CD14-positive monocyte (primary cell): ENCODE measurements at regions not wholly inside any gene's neighbourhood (a gene's known extent, or its start where the extent isn't known, plus 50 kb on each side); places are given as distances from the start of the nearest gene placed in this dataset.

ENCODE experiments used
- DNase-seq, 3 donors: peaks; one replicate each; pipeline ENCODE4 v3.0.0-alpha.2; 2011 to 2022
- H2AFZ ChIP-seq: 2 replicates; pipeline ENCODE4 v1.6.0; 2012; ENCODE audit warnings: mild to moderate bottlenecking, low read depth, low read length, inconsistent platforms; ENCODE audit not compliant: insufficient read depth, poor library complexity, severe bottlenecking
- H3K27ac ChIP-seq, 2 donors: 1 replicate in 1 of 2; 2 replicates in 1 of 2; pipeline ENCODE4 v1.5.1; 2012 to 2013; ENCODE audit warnings: low read length in 2 of 2, control low read depth in 1 of 2, inconsistent platforms in 1 of 2, low read depth in 1 of 2, mild to moderate bottlenecking in 1 of 2
- H3K27me3 ChIP-seq, 2 donors: one replicate each; pipeline versions ENCODE4 v1.6.0 to v1.6.1; 2011 to 2013; ENCODE audit warnings: low read length in 2 of 2; ENCODE audit not compliant: control insufficient read depth in 2 of 2, insufficient read depth in 2 of 2
- H3K36me3 ChIP-seq, 2 donors: replicated peaks in 1 of 2; 1 replicate in 1 of 2; 2 replicates in 1 of 2; pipeline versions ENCODE4 v1.5.1 to v1.6.1; 2012 to 2013; ENCODE audit warnings: low read length in 2 of 2, control low read depth in 1 of 2, inconsistent platforms in 1 of 2, mild to moderate bottlenecking in 1 of 2; ENCODE audit not compliant: insufficient read depth in 2 of 2, control insufficient read depth in 1 of 2
- H3K4me1 ChIP-seq, 2 donors: 1 replicate in 1 of 2; 2 replicates in 1 of 2; pipeline versions ENCODE4 v1.5.1 to v1.6.1; 2012 to 2013; ENCODE audit warnings: low read length in 2 of 2, control low read depth in 1 of 2, inconsistent platforms in 1 of 2, mild to moderate bottlenecking in 1 of 2, moderate library complexity in 1 of 2; ENCODE audit not compliant: insufficient read depth in 2 of 2, control insufficient read depth in 1 of 2
- H3K4me2 ChIP-seq: replicated peaks from 2 replicates; pipeline ENCODE3; 2012; ENCODE audit warnings: low read length, moderate library complexity, mild to moderate bottlenecking; ENCODE audit not compliant: poor library complexity, severe bottlenecking; ENCODE audit errors: extremely low read depth
- H3K4me3 ChIP-seq, 3 experiments: fragments of 200-600 bp in 1 of 3; sonication (generic) in 1 of 3; replicated peaks in 1 of 3; 1 replicate in 2 of 3; 2 replicates in 1 of 3; pipeline ENCODE4 v1.5.1; 2011 to 2013; ENCODE audit warnings: low read length in 3 of 3, mild to moderate bottlenecking in 3 of 3, control low read depth in 2 of 3, low read depth in 2 of 3, inconsistent platforms in 1 of 3, moderate library complexity in 1 of 3
- H3K79me2 ChIP-seq: 2 replicates; pipeline ENCODE4 v1.6.0; 2012; ENCODE audit warnings: mild to moderate bottlenecking, control low read depth, inconsistent platforms, low read length, moderate library complexity; ENCODE audit not compliant: insufficient read depth
- H3K9ac ChIP-seq: 2 replicates; pipeline ENCODE4 v1.6.0; 2017; ENCODE audit warnings: low read length, mild to moderate bottlenecking; ENCODE audit not compliant: insufficient read depth, poor library complexity, severe bottlenecking
- H3K9me3 ChIP-seq, 2 donors: replicated peaks in 1 of 2; 1 replicate in 1 of 2; 2 replicates in 1 of 2; pipeline versions ENCODE4 v1.5.1 to v1.6.1; 2012 to 2013; ENCODE audit warnings: low read length in 2 of 2, control low read depth in 1 of 2; ENCODE audit not compliant: control insufficient read depth in 1 of 2, insufficient read depth in 1 of 2
- H4K20me1 ChIP-seq: 2 replicates; pipeline ENCODE4 v1.6.0; 2012; ENCODE audit warnings: mild to moderate bottlenecking, low read length, control low read depth, moderate library complexity; ENCODE audit not compliant: insufficient read depth
- H3K27ac Mint-ChIP-seq, 7 donors: one replicate each; pipeline ENCODE4 v1.8.0; 2020; ENCODE audit warnings: mild to moderate bottlenecking in 7 of 7, mixed read lengths in 7 of 7, moderate library complexity in 6 of 7, inconsistent platforms in 2 of 7
- H3K27me3 Mint-ChIP-seq, 3 donors: one replicate each; pipeline ENCODE4 v1.8.0; 2021 to 2022; ENCODE audit warnings: low read depth in 3 of 3, mild to moderate bottlenecking in 3 of 3, mixed read lengths in 3 of 3, moderate library complexity in 3 of 3, inconsistent platforms in 1 of 3
- H3K36me3 Mint-ChIP-seq, 2 donors: one replicate each; pipeline ENCODE4 v1.8.0; 2020; ENCODE audit warnings: mixed read lengths in 2 of 2, inconsistent platforms in 1 of 2, mild to moderate bottlenecking in 1 of 2
- H3K4me1 Mint-ChIP-seq: one replicate; pipeline ENCODE4 v1.8.0; 2020; ENCODE audit warnings: mild to moderate bottlenecking, mixed read lengths
- H3K4me3 Mint-ChIP-seq, 2 donors: one replicate each; pipeline ENCODE4 v1.8.0; 2020; ENCODE audit warnings: mild to moderate bottlenecking in 2 of 2, mixed read lengths in 2 of 2, moderate library complexity in 1 of 2
- H3K9me3 Mint-ChIP-seq, 7 donors: one replicate each; pipeline ENCODE4 v1.8.0; 2020 to 2022; ENCODE audit warnings: mixed read lengths in 7 of 7, mild to moderate bottlenecking in 6 of 7, moderate library complexity in 6 of 7, inconsistent platforms in 2 of 7
- WGBS: methylation state at CpG from one replicate; pipeline ENCODE4 v1.1.5; 2013; ENCODE audit warnings: missing lambda C conversion rate; ENCODE audit not compliant: insufficient coverage; 5-methylcytosine and 5-hydroxymethylcytosine counted together
- intact Hi-C, 2 donors: fragments of 100-400 bp; cut with micrococcal nuclease; formaldehyde crosslinking; loops; one replicate each; pipeline versions ENCODE4 v1.15.0 to v1.15.1; 2023
- TF ChIP-seq, protein P1 (sequence below): fragments of 200-600 bp; IDR thresholded peaks from one replicate; pipeline ENCODE4 v1.8.0; 2022; ENCODE audit warnings: antibody characterized with exemption, mild to moderate bottlenecking

DNA sequence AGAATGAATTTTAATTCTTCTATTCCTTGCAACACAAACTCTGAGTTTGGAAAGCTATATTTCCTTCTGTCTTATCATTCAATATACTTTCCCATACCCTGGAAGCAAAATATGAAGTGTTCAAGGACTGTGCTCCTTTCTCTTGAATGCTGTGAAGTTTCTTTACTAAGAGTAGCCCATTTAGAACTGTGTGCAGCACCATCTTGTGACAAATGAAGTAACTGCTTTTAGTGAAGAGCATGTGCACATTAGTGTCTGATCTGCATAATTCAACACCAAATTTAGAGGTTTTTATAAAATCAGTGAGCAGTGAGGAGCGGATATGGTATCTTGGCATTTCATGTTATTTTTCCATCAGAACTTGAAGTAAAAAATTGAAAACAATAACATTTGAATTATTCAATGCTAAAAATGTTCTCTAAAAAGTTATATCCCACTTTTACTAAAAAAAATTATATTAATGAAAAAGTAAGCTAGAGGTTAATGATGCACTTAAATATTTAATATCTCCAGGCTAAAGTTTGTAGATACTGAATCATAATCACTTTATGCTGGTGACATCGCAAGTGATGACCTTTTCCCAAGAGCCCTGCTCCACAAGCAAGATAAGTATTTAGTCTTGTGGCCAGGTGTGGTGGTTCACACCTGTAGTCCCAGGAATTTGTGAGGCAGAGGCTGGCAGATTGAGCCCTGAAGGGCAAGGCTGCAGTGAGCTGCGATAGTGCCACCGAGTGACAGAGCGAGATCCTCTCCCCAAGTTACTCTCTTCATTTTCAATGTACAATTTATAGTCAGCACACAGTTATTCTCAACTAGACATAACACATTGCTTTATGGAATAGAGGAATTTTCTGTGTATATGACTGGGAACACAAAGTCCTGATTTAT is 108.8 kb upstream of the PCLO start:
- Histone ChIP-seq H3K79me2 (no peaks in the 10 kb centered on the region), H3K36me3 (no peaks in the 10 kb centered on the region), H3K27me3 (no peaks in the 10 kb centered on the region), H2AFZ (no peak overlapping the region), H3K4me3 (no peak overlapping the region), H3K4me1 (no peaks in the 10 kb centered on the region), H3K4me2 (no peak overlapping the region), H3K27ac (no peak overlapping the region), H3K9ac (no peak overlapping the region), H4K20me1 (no peaks in the 10 kb centered on the region), H3K9me3 (no peaks in the 10 kb centered on the region)
- H3K4me1 Mint-ChIP-seq = no peaks in the 10 kb centered on the region
- DNase-seq = no peak
- intact Hi-C loops = no loop called here
- H3K36me3 Mint-ChIP-seq = no peaks in the 10 kb centered on the region
- peaks cover 0 to 1% (median 0%) of the 10 kb centered on the region in 3 donors for H3K27me3 Mint-ChIP-seq
- no CpG with 5 or more reads among the region's 5 CpGs for WGBS
- H3K27ac Mint-ChIP-seq = no peak overlapping the region
- TF ChIP-seq, protein P1, sequence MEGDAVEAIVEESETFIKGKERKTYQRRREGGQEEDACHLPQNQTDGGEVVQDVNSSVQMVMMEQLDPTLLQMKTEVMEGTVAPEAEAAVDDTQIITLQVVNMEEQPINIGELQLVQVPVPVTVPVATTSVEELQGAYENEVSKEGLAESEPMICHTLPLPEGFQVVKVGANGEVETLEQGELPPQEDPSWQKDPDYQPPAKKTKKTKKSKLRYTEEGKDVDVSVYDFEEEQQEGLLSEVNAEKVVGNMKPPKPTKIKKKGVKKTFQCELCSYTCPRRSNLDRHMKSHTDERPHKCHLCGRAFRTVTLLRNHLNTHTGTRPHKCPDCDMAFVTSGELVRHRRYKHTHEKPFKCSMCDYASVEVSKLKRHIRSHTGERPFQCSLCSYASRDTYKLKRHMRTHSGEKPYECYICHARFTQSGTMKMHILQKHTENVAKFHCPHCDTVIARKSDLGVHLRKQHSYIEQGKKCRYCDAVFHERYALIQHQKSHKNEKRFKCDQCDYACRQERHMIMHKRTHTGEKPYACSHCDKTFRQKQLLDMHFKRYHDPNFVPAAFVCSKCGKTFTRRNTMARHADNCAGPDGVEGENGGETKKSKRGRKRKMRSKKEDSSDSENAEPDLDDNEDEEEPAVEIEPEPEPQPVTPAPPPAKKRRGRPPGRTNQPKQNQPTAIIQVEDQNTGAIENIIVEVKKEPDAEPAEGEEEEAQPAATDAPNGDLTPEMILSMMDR = no peak
- no peaks in the 10 kb centered on the region for H3K9me3 Mint-ChIP-seq
- H3K4me3 Mint-ChIP-seq = no peak overlapping the region

DNA sequence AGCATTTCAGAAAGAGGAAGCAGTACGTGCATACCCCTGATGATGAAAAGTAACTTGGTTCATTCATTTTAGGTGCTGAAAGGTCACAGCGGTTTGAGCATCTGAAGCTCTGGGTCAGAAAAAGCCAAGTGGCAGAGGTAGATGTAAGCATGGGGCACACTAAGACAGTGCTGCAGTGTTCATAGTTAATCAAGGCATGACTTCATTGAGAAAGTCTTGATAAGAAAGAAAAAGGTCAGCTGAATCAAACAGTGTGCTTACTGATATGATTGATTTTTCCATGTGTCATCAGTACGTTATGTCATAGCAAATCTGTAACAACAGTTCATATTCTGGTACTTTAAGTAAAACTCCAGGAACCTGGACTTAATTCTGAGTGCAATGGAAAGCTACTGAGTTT is 107.7 kb upstream of the PCLO start:
- Histone ChIP-seq H4K20me1 (no peaks in the 10 kb centered on the region), H3K79me2 (no peaks in the 10 kb centered on the region), H3K36me3 (no peaks in the 10 kb centered on the region), H3K9ac (no peak overlapping the region), H3K27me3 (no peaks in the 10 kb centered on the region), H3K9me3 (no peaks in the 10 kb centered on the region), H2AFZ (no peak overlapping the region), H3K4me1 (no peaks in the 10 kb centered on the region), H3K27ac (no peak overlapping the region), H3K4me2 (no peak overlapping the region), H3K4me3 (no peak overlapping the region)
- TF ChIP-seq, protein P1 = no peak
- WGBS = 49% methylated on average over 2 of the region's 3 CpGs
- H3K4me1 Mint-ChIP-seq = no peaks in the 10 kb centered on the region
- H3K9me3 Mint-ChIP-seq = no peaks in the 10 kb centered on the region
- DNase-seq = no peak
- intact Hi-C loops = no loop called here
- no peak overlapping the region for H3K27ac Mint-ChIP-seq
- no peaks in the 10 kb centered on the region for H3K36me3 Mint-ChIP-seq
- peaks cover 0 to under 1% (median 0%) of the 10 kb centered on the region in 3 donors for H3K27me3 Mint-ChIP-seq
- H3K4me3 Mint-ChIP-seq = no peak overlapping the region
